Ectodermal cell (in vitro differentiated cells): ENCODE measurements at regions not wholly inside any gene's neighbourhood (a gene's known extent, or its start where the extent isn't known, plus 50 kb on each side); places are given as distances from the start of the nearest gene placed in this dataset.
"Not testable (repeated sequence)": the region's sequence is repeated elsewhere in the genome, so short reads cannot be mapped to it uniquely, and the experiment has no call there.

Experiments used
- H3K27ac ChIP-seq: 2 replicates; pipeline ENCODE4 v1.7.0; 2013; ENCODE audit warnings: mild to moderate bottlenecking, low read depth, low read length; ENCODE audit not compliant: insufficient read depth, poor library complexity, severe bottlenecking
- H3K27me3 ChIP-seq: 2 replicates; pipeline ENCODE4 v1.7.0; 2013; ENCODE audit warnings: mild to moderate bottlenecking, low read length; ENCODE audit not compliant: insufficient read depth, control insufficient read depth, poor library complexity, severe bottlenecking
- H3K36me3 ChIP-seq: one replicate; pipeline ENCODE4 v1.7.0; 2013; ENCODE audit warnings: low read length; ENCODE audit not compliant: control insufficient read depth, insufficient read depth
- H3K4me1 ChIP-seq: one replicate; pipeline ENCODE4 v1.7.0; 2013; ENCODE audit warnings: low read length; ENCODE audit not compliant: control insufficient read depth, insufficient read depth
- H3K4me3 ChIP-seq: 2 replicates; pipeline ENCODE4 v1.7.0; 2013; ENCODE audit warnings: low read depth, low read length, control low read depth; ENCODE audit not compliant: insufficient read depth
- H3K9me3 ChIP-seq: 2 replicates; pipeline ENCODE4 v1.7.0; 2013; ENCODE audit warnings: mild to moderate bottlenecking, low read length, moderate library complexity; ENCODE audit not compliant: control insufficient read depth
- WGBS, 2 experiments: methylation state at CpG; one replicate each; pipeline ENCODE4 v1.1.7; 2013; ENCODE audit warnings: missing lambda C conversion rate in 2 of 2; 5-methylcytosine and 5-hydroxymethylcytosine counted together

DNA sequence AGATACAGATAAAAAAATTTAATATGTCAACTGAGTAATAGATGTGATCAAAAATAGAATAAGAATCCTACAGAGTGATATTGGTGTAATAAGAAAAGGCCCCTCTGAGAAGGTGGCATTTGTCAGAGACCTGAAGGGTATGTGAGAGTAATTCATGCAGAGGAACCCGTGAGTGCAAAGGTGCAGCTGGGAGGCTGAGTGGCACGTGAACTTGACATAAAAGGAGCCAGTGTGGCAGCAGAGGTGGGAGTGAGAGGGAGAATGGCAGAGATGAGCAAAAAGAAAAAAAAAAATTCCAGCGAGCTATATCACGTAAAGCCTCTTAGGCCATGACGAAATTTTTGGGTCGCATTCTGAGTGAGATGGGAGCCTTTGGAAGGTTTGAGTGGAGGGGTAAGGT lies 588.9 kb downstream of the KCTD12 start:
- 95% methylated on average over 6 of the region's 6 CpGs for WGBS, 2 experiments
- no peaks in the 10 kb centered on the region for H3K36me3 ChIP-seq
- H3K27ac ChIP-seq = no peak overlapping the region
- H3K4me1 ChIP-seq = no peaks in the 10 kb centered on the region
- no peaks in the 10 kb centered on the region for H3K27me3 ChIP-seq
- H3K9me3 ChIP-seq = no peaks in the 10 kb centered on the region
- H3K4me3 ChIP-seq = no peak overlapping the region

GRCh38 chr13:76296751-76297150 lies 589.5 kb downstream of the KCTD12 start:
- Histone ChIP-seq H3K27me3 (no peaks in the 10 kb centered on the region), H3K4me1 (no peaks in the 10 kb centered on the region), H3K36me3 (no peaks in the 10 kb centered on the region), H3K4me3 (no peak overlapping the region), H3K9me3 (no peaks in the 10 kb centered on the region), H3K27ac (no peak overlapping the region)
- WGBS, 2 experiments = 95 to 97% methylated on average over 4 of the region's 4 CpGs

DNA sequence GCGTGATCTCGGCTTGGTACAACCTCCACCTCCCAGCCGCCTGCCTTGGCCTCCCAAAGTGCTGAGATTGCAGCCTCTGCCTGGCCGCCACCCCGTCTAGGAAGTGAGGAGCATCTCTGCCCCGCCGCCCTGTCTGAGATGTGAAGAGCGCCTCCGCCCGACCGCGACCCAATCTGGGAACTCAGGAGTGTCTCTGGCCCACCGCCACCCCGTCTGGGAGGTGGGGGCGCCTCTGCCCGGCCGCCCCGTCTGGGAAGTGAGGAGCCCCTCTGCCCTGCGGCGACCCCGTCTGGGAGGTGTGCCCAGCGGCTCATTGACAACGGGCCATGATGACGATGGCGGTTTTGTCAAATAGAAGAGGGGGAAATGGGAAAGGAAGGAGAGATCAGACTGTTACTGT lies 591.2 kb downstream of the KCTD12 start:
- not testable (repeated sequence) for H3K4me3 ChIP-seq, H3K9me3 ChIP-seq, H3K27ac ChIP-seq, H3K36me3 ChIP-seq, H3K27me3 ChIP-seq, H3K4me1 ChIP-seq
- WGBS, 2 experiments = 96% methylated on average over 25 of the region's 25 CpGs

DNA sequence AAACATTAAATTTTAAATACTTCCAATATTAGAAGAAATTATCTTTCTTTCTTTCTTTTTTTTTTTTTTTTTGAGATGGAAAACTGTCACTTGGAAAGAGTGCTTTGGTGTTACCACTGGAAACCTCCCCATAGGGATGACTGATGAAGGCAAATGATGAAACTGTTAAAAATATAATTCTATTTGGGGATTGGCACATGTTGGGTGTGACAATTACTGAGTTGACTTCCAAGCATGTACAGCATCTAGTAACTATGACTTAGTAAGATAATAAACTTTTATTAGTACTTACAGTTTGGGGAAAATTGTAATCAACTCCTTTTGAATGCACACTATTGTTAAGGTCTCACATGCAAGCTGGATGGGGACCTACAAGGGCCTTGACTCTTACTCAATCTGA lies 592.5 kb downstream of the KCTD12 start:
- Histone ChIP-seq H3K36me3 (no peaks in the 10 kb centered on the region), H3K9me3 (no peaks in the 10 kb centered on the region), H3K4me3 (no peak overlapping the region), H3K27me3 (no peaks in the 10 kb centered on the region), H3K4me1 (no peaks in the 10 kb centered on the region), H3K27ac (no peak overlapping the region)

DNA sequence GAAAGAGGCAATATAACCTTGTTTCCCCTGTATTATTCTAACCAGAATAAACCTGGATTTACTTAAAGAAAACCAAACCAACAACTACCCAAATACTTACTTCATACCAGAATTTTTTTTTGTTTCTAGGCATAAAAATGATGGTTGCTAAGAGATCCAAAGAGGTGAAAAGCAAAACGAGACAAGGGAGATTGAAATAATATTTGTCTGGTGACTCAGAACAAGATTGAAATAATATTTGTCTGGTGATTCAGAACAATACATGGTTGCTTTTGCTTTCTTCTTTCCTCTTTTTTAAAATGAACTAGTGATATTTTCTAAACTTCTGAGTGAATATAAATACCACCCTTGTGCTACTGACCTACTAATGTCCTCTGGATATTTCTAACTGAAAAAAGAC lies 592.9 kb downstream of the KCTD12 start:
- Histone ChIP-seq H3K4me1 (no peaks in the 10 kb centered on the region), H3K36me3 (no peaks in the 10 kb centered on the region), H3K9me3 (no peaks in the 10 kb centered on the region), H3K27me3 (no peaks in the 10 kb centered on the region), H3K4me3 (no peak overlapping the region), H3K27ac (no peak overlapping the region)
- 100% methylated on average over 1 of the region's 1 CpG for WGBS, 2 experiments

- Histone ChIP-seq H3K36me3 (no peaks in the 10 kb centered on the region), H3K9me3 (no peaks in the 10 kb centered on the region), H3K27ac (no peak overlapping the region), H3K27me3 (no peaks in the 10 kb centered on the region), H3K4me1 (no peaks in the 10 kb centered on the region), H3K4me3 (no peak overlapping the region)
- WGBS, 2 experiments = 89 to 99% methylated on average over 3 of the region's 3 CpGs
Measured at GRCh38 chr13:76292726-76293125, 593.5 kb downstream of the KCTD12 start.

DNA sequence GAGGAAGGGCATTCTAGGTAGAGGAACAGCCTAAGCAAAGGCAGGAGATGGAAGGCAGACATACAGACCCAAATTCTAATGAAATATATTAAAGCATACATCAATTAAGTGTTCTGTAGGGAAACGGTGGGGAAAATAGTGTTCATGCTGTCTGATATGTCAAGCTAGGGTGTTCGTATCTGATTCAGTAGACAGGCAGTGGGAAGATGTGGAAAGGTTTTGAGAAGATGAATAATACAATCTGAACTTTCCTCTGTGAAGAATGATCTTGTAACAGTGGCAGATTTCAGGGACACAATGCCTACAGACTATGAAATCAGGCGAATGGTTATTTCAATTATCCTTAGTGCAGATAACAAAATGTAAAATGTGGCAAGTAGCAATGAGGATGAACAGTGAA lies 594.2 kb downstream of the KCTD12 start:
- WGBS, 2 experiments = 87 to 94% methylated on average over 3 of the region's 3 CpGs
- H3K9me3 ChIP-seq = no peaks in the 10 kb centered on the region
- no peaks in the 10 kb centered on the region for H3K36me3 ChIP-seq
- H3K4me3 ChIP-seq = no peak overlapping the region
- no peaks in the 10 kb centered on the region for H3K27me3 ChIP-seq
- H3K27ac ChIP-seq = no peak overlapping the region
- H3K4me1 ChIP-seq = no peaks in the 10 kb centered on the region

DNA sequence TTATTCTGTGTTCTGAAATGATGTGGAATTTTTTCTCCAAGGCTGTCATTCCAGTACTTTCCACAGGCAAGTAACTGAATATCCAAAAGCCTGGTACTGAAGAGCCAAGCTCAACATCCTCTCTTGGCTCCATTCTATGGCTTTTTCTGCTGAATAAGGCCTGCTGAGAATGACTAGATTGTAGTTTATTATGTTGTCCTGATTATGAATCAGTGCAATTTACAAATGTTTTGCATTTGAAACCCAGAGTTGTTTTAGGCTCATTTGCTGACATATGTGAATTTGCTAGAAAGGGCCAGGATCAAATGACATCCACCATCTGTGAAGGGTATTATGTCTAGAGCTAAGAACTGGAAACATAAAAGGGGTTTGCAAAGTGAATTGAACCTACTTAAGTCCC lies 596.6 kb downstream of the KCTD12 start:
- no peaks in the 10 kb centered on the region for H3K9me3 ChIP-seq
- no peak overlapping the region for H3K4me3 ChIP-seq

GRCh38 chr13:76286178-76286577 lies 600.0 kb downstream of the KCTD12 start:
- no peaks in the 10 kb centered on the region for H3K36me3 ChIP-seq
- no peak overlapping the region for H3K27ac ChIP-seq
- 97 to 100% methylated on average over 3 to 4 of the region's 4 CpGs for WGBS, 2 experiments
- H3K4me3 ChIP-seq = no peak overlapping the region
- no peaks in the 10 kb centered on the region for H3K27me3 ChIP-seq
- H3K9me3 ChIP-seq = no peaks in the 10 kb centered on the region
- H3K4me1 ChIP-seq = no peaks in the 10 kb centered on the region

More for the DNA sequence above, 596.6 kb downstream of the KCTD12 start:
- Histone ChIP-seq H3K27ac (no peak overlapping the region), H3K4me1 (no peaks in the 10 kb centered on the region), H3K27me3 (no peaks in the 10 kb centered on the region), H3K36me3 (no peaks in the 10 kb centered on the region)

- no peaks in the 10 kb centered on the region for H3K36me3 ChIP-seq
- WGBS, 2 experiments = 91 to 93% methylated on average over 6 of the region's 6 CpGs
- no peaks in the 10 kb centered on the region for H3K9me3 ChIP-seq
- H3K27me3 ChIP-seq = no peaks in the 10 kb centered on the region
- no peak overlapping the region for H3K4me3 ChIP-seq
- no peak overlapping the region for H3K27ac ChIP-seq
- H3K4me1 ChIP-seq = no peaks in the 10 kb centered on the region
Measured at GRCh38 chr13:76285463-76285862, 600.7 kb downstream of the KCTD12 start.

- H3K9me3 ChIP-seq, H3K4me1 ChIP-seq, H3K27me3 ChIP-seq, H3K36me3 ChIP-seq, H3K27ac ChIP-seq, H3K4me3 ChIP-seq: not testable (repeated sequence)
- WGBS, 2 experiments = 54 to 85% methylated on average over 1 of the region's 1 CpG
Measured at GRCh38 chr13:76279766-76280165, 606.4 kb downstream of the KCTD12 start.
